ENCODE measurements at regions not wholly inside any gene's neighbourhood (a gene's known extent, or its start where the extent isn't known, plus 50 kb on each side); places are given as distances from the start of the nearest gene placed in this dataset.
A peak's percentile ranks its signal among the peaks of the same experiment; 100 is the strongest.

- CTCF ChIA-PET, result no interaction called here
- no peak overlapping the region for H3K4me3 ChIP-seq (ENCODE audit: low read length)
- DNase-seq (no peak), ATAC-seq (ENCODE audit: poor library complexity) (no peak)
- H3K4me1 ChIP-seq (ENCODE audit: insufficient read depth, low read length), result no peaks in the 10 kb centered on the region
- no peaks in the 10 kb centered on the region for H3K36me3 ChIP-seq (ENCODE audit: insufficient read depth, low read length)
- Mint-ChIP-seq H3K4me3 (no peak overlapping the region), H3K36me3 (ENCODE audit: low read depth) (no peaks in the 10 kb centered on the region), H3K27me3 (no peaks in the 10 kb centered on the region), H3K4me1 (ENCODE audit: low read depth) (no peaks in the 10 kb centered on the region), H3K27ac (no peak overlapping the region), H3K9me3 (no peaks in the 10 kb centered on the region)
- no peaks in the 10 kb centered on the region for H3K27me3 ChIP-seq (ENCODE audit: control insufficient read depth in 1 of 2, insufficient read depth in 2 of 2, low read length in 2 of 2)
- POLR2A ChIA-PET, result no interaction called here
- no peaks in the 10 kb centered on the region for H3K9me3 ChIP-seq (ENCODE audit: control insufficient read depth in 1 of 2, insufficient read depth in 1 of 2, low read length in 2 of 2)
- intact Hi-C loops (cut with DNase I, micrococcal nuclease), result no loop called here
- no peak for TF ChIP-seq CTCF (IDR thresholded peaks at IDR 0.05)
- H3K27ac ChIP-seq (ENCODE audit: low read depth in 1 of 2, low read length in 2 of 2), result no peak overlapping the region
These were observed 211.5 kb upstream of the MID1 start for GRCh38 chrX:10831716-10832502.

- Histone ChIP-seq H3K27ac (ENCODE audit: low read depth in 1 of 2, low read length in 2 of 2) (no peak overlapping the region), H3K4me1 (ENCODE audit: insufficient read depth, low read length) (no peaks in the 10 kb centered on the region), H3K27me3 (ENCODE audit: control insufficient read depth in 1 of 2, insufficient read depth in 2 of 2, low read length in 2 of 2) (no peaks in the 10 kb centered on the region), H3K4me3 (ENCODE audit: low read length) (no peak overlapping the region), H3K9me3 (ENCODE audit: control insufficient read depth in 1 of 2, insufficient read depth in 1 of 2, low read length in 2 of 2) (no peaks in the 10 kb centered on the region), H3K36me3 (ENCODE audit: insufficient read depth, low read length) (no peaks in the 10 kb centered on the region)
- Mint-ChIP-seq H3K27ac (no peak overlapping the region), H3K4me1 (ENCODE audit: low read depth) (no peaks in the 10 kb centered on the region), H3K4me3 (no peak overlapping the region), H3K27me3 (no peaks in the 10 kb centered on the region), H3K36me3 (ENCODE audit: low read depth) (no peaks in the 10 kb centered on the region), H3K9me3 (no peaks in the 10 kb centered on the region)
- ChIA-PET POLR2A (no interaction called here), CTCF (no interaction called here)
- intact Hi-C loops (cut with DNase I, micrococcal nuclease), result no loop called here
- ATAC-seq (ENCODE audit: poor library complexity) (no peak), DNase-seq (peak in 1 of 14 experiments; percentile 0)
- TF ChIP-seq CTCF (IDR thresholded peaks at IDR 0.05), result no peak
These were observed 213.1 kb upstream of the MID1 start for GRCh38 chrX:10833299-10834169.

GRCh38 chrX:10841579-10841978 is 221.2 kb upstream of the MID1 start:
- H3K27me3 ChIP-seq (ENCODE audit: control insufficient read depth in 1 of 2, insufficient read depth in 2 of 2, low read length in 2 of 2), result no peaks in the 10 kb centered on the region
- no peak for ATAC-seq (ENCODE audit: poor library complexity)
- no peaks in the 10 kb centered on the region for H3K9me3 ChIP-seq (ENCODE audit: control insufficient read depth in 1 of 2, insufficient read depth in 1 of 2, low read length in 2 of 2)
- no peak for DNase-seq
- no peak overlapping the region for H3K27ac Mint-ChIP-seq
- H3K9me3 Mint-ChIP-seq, result no peaks in the 10 kb centered on the region
- no peak overlapping the region for H3K27ac ChIP-seq (ENCODE audit: low read depth in 1 of 2, low read length in 2 of 2)
- H3K36me3 Mint-ChIP-seq (ENCODE audit: low read depth), result no peaks in the 10 kb centered on the region
- no peak overlapping the region for H3K4me3 ChIP-seq (ENCODE audit: low read length)
- no peaks in the 10 kb centered on the region for H3K4me1 ChIP-seq (ENCODE audit: insufficient read depth, low read length)
- POLR2A ChIA-PET, result no interaction called here
- no peaks in the 10 kb centered on the region for H3K27me3 Mint-ChIP-seq
- no peaks in the 10 kb centered on the region for H3K4me1 Mint-ChIP-seq (ENCODE audit: low read depth)
- intact Hi-C loops (cut with DNase I, micrococcal nuclease), result no loop called here
- H3K36me3 ChIP-seq (ENCODE audit: insufficient read depth, low read length), result no peaks in the 10 kb centered on the region
- no peak overlapping the region for H3K4me3 Mint-ChIP-seq
- no peak for TF ChIP-seq CTCF (IDR thresholded peaks at IDR 0.05)
- CTCF ChIA-PET, result no interaction called here

Measured in CD4-positive, alpha-beta T cell (primary cell).